Thymus (tissue), 11 donors: ENCODE measurements at regions not wholly inside any gene's neighbourhood (a gene's known extent, or its start where the extent isn't known, plus 50 kb on each side); places are given as distances from the start of the nearest gene placed in this dataset.
"Not testable (repeated sequence)": the region's sequence is repeated elsewhere in the genome, so short reads cannot be mapped to it uniquely, and the experiment has no call there.

Source experiments
- DNase-seq, 9 donors: peaks; one replicate each; pipeline ENCODE4 v3.0.0-alpha.2; 2013; ENCODE audit warnings: low spot score in 9 of 9, low read depth in 6 of 9, missing footprints in 1 of 9
- H3K27ac ChIP-seq, 2 donors: one replicate each; pipeline ENCODE4 v1.5.1; 2013; ENCODE audit warnings: control low read depth in 1 of 2, low read depth in 1 of 2, low read length in 1 of 2, mild to moderate bottlenecking in 1 of 2, moderate library complexity in 1 of 2
- H3K27me3 ChIP-seq, 2 donors: one replicate each; pipeline ENCODE4 v1.5.1; 2013; ENCODE audit warnings: low read length in 1 of 2; ENCODE audit not compliant: control insufficient read depth in 2 of 2, insufficient read depth in 1 of 2
- H3K36me3 ChIP-seq, 2 donors: one replicate each; pipeline ENCODE4 v1.5.1; 2013; ENCODE audit warnings: low read length in 1 of 2, mild to moderate bottlenecking in 1 of 2, moderate library complexity in 1 of 2; ENCODE audit not compliant: control insufficient read depth in 2 of 2, insufficient read depth in 2 of 2
- H3K4me1 ChIP-seq, 2 donors: one replicate each; pipeline ENCODE4 v1.5.1; 2013; ENCODE audit warnings: low read length in 2 of 2; ENCODE audit not compliant: control insufficient read depth in 2 of 2, insufficient read depth in 2 of 2
- H3K4me3 ChIP-seq, 2 donors: one replicate each; pipeline ENCODE4 v1.5.1; 2013; ENCODE audit warnings: low read length in 2 of 2, control low read depth in 1 of 2, mild to moderate bottlenecking in 1 of 2
- H3K9me3 ChIP-seq, 2 donors: one replicate each; pipeline ENCODE4 v1.5.1; 2013; ENCODE audit warnings: low read length in 1 of 2, mild to moderate bottlenecking in 1 of 2; ENCODE audit not compliant: control insufficient read depth in 2 of 2, insufficient read depth in 1 of 2
- WGBS: extraction: QIAGEN DNeasy Blood & Tissue Kit; methylation state at CpG from one replicate; pipeline ENCODE4 v1.1.7; 2013; 5-methylcytosine and 5-hydroxymethylcytosine counted together
- donor health status: healthy.

GRCh38 chr11:70597751-70598625 is 199.7 kb downstream of the CTTN start:
- no peaks in the 10 kb centered on the region for H3K4me1 ChIP-seq
- H3K27me3 ChIP-seq: no peaks in the 10 kb centered on the region
- WGBS: 94% methylated on average over 20 of the region's 20 CpGs
- no peak overlapping the region for H3K27ac ChIP-seq
- no peak overlapping the region for H3K4me3 ChIP-seq
- H3K9me3 ChIP-seq: no peaks in the 10 kb centered on the region
- H3K36me3 ChIP-seq: no peaks in the 10 kb centered on the region
- DNase-seq: no peak

- not testable (repeated sequence) for H3K9me3 ChIP-seq, H3K36me3 ChIP-seq, H3K4me1 ChIP-seq, H3K27me3 ChIP-seq, DNase-seq, H3K4me3 ChIP-seq, H3K27ac ChIP-seq
- WGBS: 97% methylated on average over 7 of the region's 7 CpGs
Observed at GRCh38 chr11:70600911-70601415, 202.6 kb downstream of the CTTN start.

- Histone ChIP-seq H3K27me3 (no peaks in the 10 kb centered on the region), H3K4me3 (no peak overlapping the region), H3K36me3 (no peaks in the 10 kb centered on the region), H3K4me1 (no peaks in the 10 kb centered on the region), H3K9me3 (no peaks in the 10 kb centered on the region), H3K27ac (no peak overlapping the region)
- no peak for DNase-seq
- WGBS: 90% methylated on average over 11 of the region's 11 CpGs
Observed at GRCh38 chr11:70601861-70602538, 203.7 kb downstream of the CTTN start.

GRCh38 chr11:70603114-70603755 is 204.9 kb downstream of the CTTN start:
- Histone ChIP-seq H3K27ac (no peak overlapping the region), H3K27me3 (no peaks in the 10 kb centered on the region), H3K4me3 (no peak overlapping the region), H3K9me3 (no peaks in the 10 kb centered on the region), H3K36me3 (no peaks in the 10 kb centered on the region), H3K4me1 (no peaks in the 10 kb centered on the region)
- DNase-seq: no peak
- 37% methylated on average over 10 of the region's 10 CpGs for WGBS

GRCh38 chr11:70603756-70604211 is 205.5 kb downstream of the CTTN start:
- Histone ChIP-seq H3K27me3 (no peaks in the 10 kb centered on the region), H3K9me3 (no peaks in the 10 kb centered on the region), H3K36me3 (no peaks in the 10 kb centered on the region), H3K4me1 (no peaks in the 10 kb centered on the region), H3K27ac (no peak overlapping the region), H3K4me3 (no peak overlapping the region)
- DNase-seq: no peak
- 82% methylated on average over 9 of the region's 9 CpGs for WGBS

GRCh38 chr11:70604221-70604620 is 205.9 kb downstream of the CTTN start:
- Histone ChIP-seq H3K27me3 (no peaks in the 10 kb centered on the region), H3K36me3 (no peaks in the 10 kb centered on the region), H3K4me3 (no peak overlapping the region), H3K9me3 (no peaks in the 10 kb centered on the region), H3K4me1 (no peaks in the 10 kb centered on the region), H3K27ac (no peak overlapping the region)
- no peak for DNase-seq
- 91% methylated on average over 11 of the region's 11 CpGs for WGBS

GRCh38 chr11:70604630-70605467 is 206.5 kb downstream of the CTTN start:
- Histone ChIP-seq H3K27me3 (no peaks in the 10 kb centered on the region), H3K36me3 (no peaks in the 10 kb centered on the region), H3K4me3 (no peak overlapping the region), H3K27ac (no peak overlapping the region), H3K9me3 (no peaks in the 10 kb centered on the region), H3K4me1 (no peaks in the 10 kb centered on the region)
- WGBS: 88% methylated on average over 20 of the region's 20 CpGs
- no peak for DNase-seq

- 97% methylated on average over 14 of the region's 14 CpGs for WGBS
- Histone ChIP-seq H3K27me3 (no peaks in the 10 kb centered on the region), H3K36me3 (no peaks in the 10 kb centered on the region), H3K4me1 (no peaks in the 10 kb centered on the region), H3K4me3 (no peak overlapping the region), H3K9me3 (no peaks in the 10 kb centered on the region), H3K27ac (no peak overlapping the region)
- no peak for DNase-seq
Observed at GRCh38 chr11:70605468-70605815, 207.1 kb downstream of the CTTN start.
